ENCODE measurements at regions not wholly inside any gene's neighbourhood (a gene's known extent, or its start where the extent isn't known, plus 50 kb on each side); places are given as distances from the start of the nearest gene placed in this dataset.

DNA sequence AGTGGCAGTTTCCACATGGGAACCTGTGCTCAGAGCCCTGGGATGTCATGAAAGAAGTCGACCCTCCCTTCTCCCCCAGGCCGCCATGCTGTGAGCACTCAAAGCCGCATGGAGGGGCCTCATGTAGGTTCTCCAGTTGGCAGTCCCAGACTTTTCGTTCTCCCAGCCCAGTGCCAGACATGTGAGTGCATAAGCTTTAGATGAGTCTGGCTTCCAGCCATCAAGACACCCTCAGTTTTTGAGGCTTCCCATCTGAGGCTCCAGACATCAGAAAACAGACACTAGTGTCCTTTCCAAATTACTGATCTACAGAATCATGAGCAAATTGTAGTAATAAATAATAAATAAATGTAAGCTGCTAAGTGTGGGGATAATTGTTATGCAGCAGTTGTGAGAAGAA, 136.5 kb upstream of the AGBL1 start:
- no peak for DNase-seq

DNA sequence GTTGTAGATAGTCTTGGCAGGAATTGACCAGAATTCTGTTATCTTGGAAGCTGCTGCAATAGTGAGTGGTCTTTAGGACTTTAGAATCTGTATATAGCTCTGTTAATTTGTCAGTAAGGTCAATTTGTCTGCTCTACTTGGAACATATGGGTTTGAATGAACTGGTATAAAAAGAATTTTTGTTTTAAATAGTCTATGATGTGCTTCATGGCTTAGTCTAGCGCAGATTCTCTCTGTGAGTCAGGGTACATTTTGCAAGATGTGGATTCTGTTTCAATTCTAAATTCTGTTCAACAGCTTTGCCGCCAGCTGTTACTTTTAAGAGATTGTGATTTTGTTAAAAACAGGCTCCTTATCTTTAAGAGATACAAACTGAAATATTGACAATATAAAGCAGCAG, 135.9 kb upstream of the AGBL1 start:
- no peak for DNase-seq

- DNase-seq: no peak
Observed at GRCh38 chr15:85947021-85947420, 132.7 kb upstream of the AGBL1 start.

DNA sequence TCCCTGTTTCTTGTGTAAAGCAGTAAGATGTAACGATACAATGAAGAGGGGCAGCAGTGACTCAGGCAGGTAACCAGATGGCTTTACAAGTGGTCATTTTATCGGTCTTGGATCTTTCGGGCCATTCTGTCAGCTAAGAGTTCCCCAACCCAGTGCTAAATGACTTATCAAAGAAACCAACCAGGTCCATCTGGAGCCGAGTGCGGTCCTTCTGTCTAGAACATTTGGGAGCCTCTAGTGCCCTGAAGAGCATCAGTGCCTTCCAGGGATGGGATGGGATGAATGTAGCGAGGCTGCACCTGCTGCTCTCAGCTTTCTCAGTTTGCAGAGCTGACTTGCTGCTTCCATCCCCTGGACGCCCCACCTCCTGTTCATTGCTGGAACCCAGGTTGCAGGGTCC, 131.7 kb upstream of the AGBL1 start:
- DNase-seq: no peak

DNA sequence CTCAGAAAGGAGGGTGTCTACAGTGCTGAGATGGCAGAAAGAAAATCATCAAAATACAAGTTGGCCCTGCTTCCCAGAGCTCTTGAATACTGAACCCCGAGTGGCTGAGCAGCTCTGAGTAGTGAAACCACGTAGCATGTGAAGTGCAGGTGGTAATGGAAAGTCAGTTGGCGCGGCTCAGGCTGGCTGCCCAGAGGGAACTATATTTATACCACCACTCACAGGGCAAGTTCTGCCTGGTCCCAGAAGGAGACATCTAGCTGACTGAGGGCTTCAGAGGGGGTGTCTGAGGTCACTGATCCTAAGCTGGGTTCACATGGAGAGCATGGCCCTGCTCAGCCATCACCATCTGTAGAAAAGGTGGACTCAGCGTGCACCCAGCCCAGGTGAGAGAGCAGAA, 129.6 kb upstream of the AGBL1 start:
- no peak for DNase-seq

DNA sequence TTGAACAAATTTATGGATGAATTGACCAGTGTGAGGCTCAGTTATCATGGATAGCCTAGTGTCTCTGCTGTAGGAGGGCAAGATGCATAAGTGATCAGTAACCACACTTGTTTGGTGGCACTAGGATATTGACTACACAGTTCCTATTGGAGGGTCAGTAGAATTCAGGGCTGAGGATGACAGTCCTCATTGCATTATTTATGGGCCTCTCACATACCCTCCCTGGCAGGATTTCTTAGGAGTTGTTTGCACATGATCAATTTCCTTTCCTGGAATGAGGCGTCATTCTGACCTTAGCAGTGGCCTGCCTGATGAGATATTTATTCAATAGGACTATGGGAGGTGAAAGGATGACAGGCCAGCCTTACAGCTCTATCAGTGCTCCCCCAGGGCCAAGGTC, 125.1 kb upstream of the AGBL1 start:
- DNase-seq: no peak

DNA sequence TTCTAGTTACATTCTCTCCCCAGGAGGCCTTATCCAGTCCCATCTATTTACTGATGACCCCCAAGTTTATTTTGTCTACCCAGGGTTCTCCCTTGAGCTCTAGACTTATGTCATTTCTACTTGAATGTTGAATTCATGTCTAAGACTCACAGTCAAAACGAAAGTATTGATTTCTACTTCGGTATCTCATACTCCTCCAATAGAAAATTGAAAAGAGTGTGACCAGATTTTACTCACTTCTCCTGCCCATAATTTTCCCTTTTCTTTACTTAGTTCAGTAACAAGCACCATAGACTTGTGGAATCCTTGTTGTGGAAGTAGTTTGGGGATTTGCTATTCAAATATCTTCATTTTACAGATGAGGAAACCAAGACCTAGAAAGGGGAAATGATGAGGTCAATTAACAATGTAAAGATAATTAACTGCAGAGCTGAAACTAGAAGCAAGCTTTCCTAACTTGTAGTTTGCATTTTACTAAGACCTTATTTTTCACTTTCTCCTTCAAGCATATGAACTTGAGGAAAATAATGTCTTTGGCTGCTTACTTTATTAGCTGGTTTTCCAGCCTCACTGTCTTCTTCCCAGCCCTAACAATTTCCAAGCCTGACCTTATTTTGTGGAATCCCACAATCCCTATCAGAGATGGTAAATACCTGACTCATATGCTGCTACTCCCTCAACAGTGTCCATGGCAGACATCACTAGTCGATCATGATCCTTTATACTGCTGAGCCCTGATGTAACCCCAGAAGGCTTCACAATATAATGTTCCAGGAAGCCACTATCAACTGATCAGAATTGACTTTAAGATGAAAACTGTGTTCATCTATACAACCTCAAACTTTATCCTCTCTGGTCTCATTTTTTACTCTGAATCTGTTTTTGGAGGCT, 123.9 kb upstream of the AGBL1 start:
- no peak for DNase-seq

- DNase-seq: no peak
Observed at GRCh38 chr15:85956532-85957275, 123.0 kb upstream of the AGBL1 start.

DNA sequence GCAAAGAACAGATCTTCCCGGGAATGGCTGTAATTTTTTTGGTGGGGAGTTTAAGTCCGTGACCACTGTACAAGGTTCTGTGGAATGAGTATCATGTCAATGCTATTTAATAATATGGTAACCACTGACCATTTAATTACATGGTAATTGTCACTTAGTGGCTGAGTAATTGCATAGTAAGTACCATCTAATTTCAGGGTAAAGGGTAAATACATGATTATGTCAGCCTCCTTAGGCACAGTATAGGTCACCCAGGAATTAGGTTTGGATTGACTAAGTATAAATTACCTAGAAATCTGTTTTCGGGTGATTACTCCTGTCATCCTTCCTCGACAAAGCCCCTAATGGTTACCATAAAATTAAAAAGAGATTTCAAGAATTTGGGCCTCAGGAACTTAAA, 120.1 kb upstream of the AGBL1 start:
- DNase-seq: no peak

- DNase-seq: no peak
Observed at GRCh38 chr15:85960381-85960780, 119.3 kb upstream of the AGBL1 start.

DNA sequence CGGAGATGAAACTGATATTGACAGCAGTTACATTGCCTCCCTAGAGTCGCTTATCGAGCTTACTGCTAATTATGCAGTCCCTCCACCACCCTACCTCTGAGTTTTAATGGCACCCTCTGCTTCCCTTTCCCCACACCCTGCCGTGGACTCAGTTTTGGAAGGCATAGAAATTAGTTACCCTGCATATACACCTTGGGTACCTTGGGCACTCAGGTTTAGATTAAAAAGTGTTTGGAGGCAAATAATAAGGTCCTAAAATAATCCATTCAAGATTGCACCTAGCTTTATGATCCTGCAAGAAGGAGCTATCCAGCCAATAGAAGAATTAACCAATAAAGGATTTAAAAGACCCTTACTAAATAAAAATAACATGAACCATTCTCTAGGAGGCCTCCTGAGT, 117.8 kb upstream of the AGBL1 start:
- DNase-seq: no peak

GRCh38 chr15:85963262-85963760, 116.4 kb upstream of the AGBL1 start:
- no peak for DNase-seq

DNA sequence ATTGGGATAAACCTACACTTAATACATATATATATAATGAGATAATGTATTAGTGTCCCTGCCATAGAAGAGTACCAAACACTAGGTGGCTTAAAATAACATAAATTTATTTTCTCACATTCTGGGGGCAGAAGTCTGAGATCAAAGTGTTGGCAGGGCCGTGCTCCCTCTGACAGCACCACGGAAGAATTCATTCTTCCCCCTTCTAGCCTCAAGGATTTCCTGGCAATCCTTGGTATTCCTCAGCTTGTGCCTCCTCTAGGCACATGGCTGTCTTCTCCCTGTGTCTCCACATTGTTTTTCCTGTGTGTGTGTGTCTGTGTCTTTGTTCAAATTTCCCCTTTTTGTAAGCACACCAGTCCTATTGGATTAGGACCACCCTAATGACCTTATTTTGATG, 115.2 kb upstream of the AGBL1 start:
- DNase-seq: no peak

GRCh38 chr15:85967553-85967952, 112.1 kb upstream of the AGBL1 start:
- DNase-seq: no peak

DNA sequence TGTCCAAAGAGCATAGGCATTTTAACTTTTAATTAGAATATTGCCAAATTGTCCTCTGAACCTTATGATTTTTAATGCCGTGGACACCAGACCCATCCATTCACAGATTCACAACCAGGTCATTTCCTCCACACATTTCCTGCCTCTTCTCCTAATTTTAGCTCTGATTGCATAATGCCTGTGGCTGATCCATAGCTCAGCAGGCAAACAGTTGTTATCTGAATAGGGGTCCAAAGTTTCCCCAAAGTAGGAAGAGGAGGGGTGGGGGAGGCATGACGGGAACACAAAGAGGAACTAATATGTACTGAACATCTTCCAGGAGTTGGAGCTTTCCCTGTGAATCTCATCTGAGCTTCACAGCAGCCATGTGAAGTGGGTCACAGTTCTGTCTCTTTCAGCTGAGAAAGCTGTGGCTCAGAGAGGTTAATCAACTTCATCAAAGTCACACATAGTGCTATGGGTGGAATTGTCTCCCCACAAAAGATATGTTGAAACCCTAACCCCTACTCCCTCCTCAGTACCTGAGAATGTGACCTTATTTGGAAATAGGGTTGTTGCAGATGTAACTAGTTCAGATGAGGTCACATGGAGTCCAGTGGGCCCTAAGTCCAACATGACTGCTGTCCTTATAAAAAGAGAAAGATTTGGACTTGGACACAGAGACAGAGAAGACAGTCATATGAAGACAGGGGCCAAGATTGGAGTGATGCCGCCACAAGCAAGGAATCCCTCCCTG, 106.7 kb upstream of the AGBL1 start:
- no peak for DNase-seq

DNA sequence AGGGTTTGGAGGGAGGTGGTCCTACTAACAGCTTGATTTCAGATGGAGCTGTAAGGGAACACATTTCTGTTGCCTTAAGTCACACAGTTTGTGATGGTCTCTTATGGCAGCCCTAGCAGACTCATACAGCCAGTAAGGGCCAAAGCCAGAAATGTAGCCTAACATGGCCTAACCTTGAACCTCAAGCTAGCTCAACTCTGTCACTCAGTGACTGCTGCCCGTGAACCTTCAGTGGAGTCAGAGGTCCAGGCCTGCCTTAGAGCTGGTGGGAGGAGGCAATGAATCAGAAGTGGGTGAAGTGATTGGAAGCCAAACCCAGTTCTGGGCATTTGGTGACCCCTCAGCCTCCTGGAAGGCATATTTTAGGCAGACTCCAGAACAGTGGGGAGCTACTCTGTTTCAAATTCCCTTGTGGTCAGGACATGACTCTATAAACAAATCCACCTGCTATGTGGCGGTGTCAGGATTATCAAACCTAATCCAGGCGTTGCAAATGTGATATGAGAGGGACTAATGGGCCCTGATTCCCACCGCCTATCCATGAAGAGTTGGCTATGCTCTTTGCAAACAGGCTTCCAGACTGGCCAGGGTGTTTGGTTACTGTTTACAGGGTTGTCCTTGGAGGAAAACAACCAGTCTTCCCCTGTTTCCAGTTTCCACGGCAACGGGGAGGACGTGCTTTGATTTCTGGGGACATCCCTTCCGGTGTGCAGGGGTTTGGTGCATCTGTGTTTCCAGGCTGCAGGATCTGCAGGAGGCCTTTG, 105.9 kb upstream of the AGBL1 start:
- no peak for DNase-seq

DNA sequence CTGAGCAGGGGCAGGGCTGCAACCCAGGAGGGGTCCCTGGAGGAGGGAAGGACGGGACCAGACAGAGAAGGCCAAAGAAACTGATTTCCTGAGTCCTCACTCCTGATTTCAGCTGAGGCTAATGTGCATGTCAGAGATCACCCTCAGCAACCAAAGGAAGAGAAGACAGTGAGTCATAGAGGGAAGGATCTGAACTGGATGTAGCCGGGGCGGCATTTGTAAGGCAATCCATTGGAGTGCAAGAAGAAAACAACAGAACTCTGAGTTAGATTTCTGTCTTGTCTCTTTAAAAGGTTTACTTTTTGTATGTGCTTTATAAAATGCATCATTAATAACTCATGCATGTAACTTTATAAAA, 105.3 kb upstream of the AGBL1 start:
- no peak for DNase-seq

- DNase-seq: no peak
Observed at GRCh38 chr15:85974742-85975141, 104.9 kb upstream of the AGBL1 start.

DNA sequence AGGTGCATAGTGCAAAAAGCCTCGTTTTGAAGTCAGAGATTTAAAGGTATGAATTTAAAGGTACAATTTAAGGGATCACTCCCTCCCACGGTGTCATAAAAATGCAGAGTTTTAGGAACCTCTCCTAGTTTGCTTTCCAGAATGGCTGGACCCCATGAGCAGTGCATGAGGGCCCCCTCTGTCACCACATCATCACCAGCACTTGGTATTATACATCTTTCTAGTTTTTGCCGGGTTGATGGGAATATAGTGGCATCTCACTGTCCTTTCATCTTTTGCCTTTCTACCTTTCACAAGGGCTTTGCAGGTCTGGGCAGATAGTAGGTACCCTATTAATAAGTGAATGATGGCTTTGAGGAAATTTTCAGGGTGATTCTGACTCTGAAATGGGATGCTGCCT, 103.6 kb upstream of the AGBL1 start:
- DNase-seq: no peak

GRCh38 chr15:85976986-85977385, 102.7 kb upstream of the AGBL1 start:
- DNase-seq: no peak

DNA sequence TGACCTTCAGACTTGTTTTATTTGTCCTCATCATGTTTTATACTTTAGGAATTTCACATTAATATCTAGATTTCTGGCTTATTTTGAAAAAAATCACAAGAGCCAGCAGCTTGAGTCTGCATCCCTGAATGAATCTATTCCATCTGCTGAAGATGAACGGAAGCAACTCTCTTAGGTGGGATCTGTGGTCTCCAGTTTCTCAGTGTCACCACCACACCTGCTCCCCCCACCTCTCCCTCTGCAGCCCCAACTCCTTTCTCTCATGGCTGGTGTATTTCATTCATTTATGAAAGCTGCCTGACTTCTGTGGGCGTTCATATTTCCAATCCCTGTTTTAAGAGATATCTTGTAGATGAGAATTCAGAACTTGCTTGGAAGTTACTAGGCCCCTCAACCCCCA, 102.1 kb upstream of the AGBL1 start:
- DNase-seq: no peak

- DNase-seq: no peak
Observed at GRCh38 chr15:85979929-85980328, 99.7 kb upstream of the AGBL1 start.

GRCh38 chr15:85980946-85981345, 98.7 kb upstream of the AGBL1 start:
- no peak for DNase-seq

Data from Kasumi-1 (cell line).